HepG2 (cell line): ENCODE measurements at regions not wholly inside any gene's neighbourhood (a gene's known extent, or its start where the extent isn't known, plus 50 kb on each side); places are given as distances from the start of the nearest gene placed in this dataset.

Experiments used
- CTCF ChIP-seq: sonication (generic); formaldehyde crosslinking; IDR thresholded peaks from 2 replicates; pipeline ENCODE4 v1.5.0; 2020; ENCODE audit warnings: mild to moderate bottlenecking, missing genetic modification reagents, moderate library complexity
- EZH2 ChIP-seq: conservative IDR thresholded peaks from 2 replicates; pipeline ENCODE4 v1.6.1; 2012; ENCODE audit warnings: mild to moderate bottlenecking, low read depth, low read length, moderate library complexity
- FLYWCH1 ChIP-seq: sonication (generic); formaldehyde crosslinking; IDR thresholded peaks from 2 replicates; pipeline ENCODE4 v1.8.1; 2023; ENCODE audit warnings: mild to moderate bottlenecking, missing genetic modification reagents
- JUN ChIP-seq: sonication (generic); formaldehyde crosslinking; IDR thresholded peaks from 2 replicates; pipeline ENCODE4 v1.4.0; 2020; ENCODE audit warnings: mild to moderate bottlenecking, missing genetic modification reagents
- JUND ChIP-seq: sonication (generic); formaldehyde crosslinking; IDR thresholded peaks from 2 replicates; pipeline ENCODE4 v1.8.0; 2022; ENCODE audit warnings: mild to moderate bottlenecking, missing genetic modification reagents
- MEF2D ChIP-seq: sonication (generic); formaldehyde crosslinking; IDR thresholded peaks from 2 replicates; pipeline ENCODE4 v1.5.1; 2020; ENCODE audit warnings: mild to moderate bottlenecking, missing genetic modification reagents
- MTF1 ChIP-seq: sonication (generic); formaldehyde crosslinking; IDR thresholded peaks from 2 replicates; pipeline ENCODE4 v1.5.0; 2020; ENCODE audit warnings: missing genetic modification reagents
- NFIC ChIP-seq: IDR thresholded peaks from 2 replicates; pipeline ENCODE4 v1.6.1; 2012; ENCODE audit warnings: mild to moderate bottlenecking, low read length, inconsistent platforms
- PRDM10 ChIP-seq: sonication (generic); formaldehyde crosslinking; IDR thresholded peaks from 2 replicates; pipeline ENCODE4 v1.4.0; 2020; ENCODE audit warnings: low read depth, missing genetic modification reagents
- STAT6 ChIP-seq: sonication (generic); formaldehyde crosslinking; IDR thresholded peaks from 2 replicates; pipeline ENCODE4 v1.4.0; 2020; ENCODE audit warnings: missing genetic modification reagents, mild to moderate bottlenecking, borderline replicate concordance
- TF ChIP-seq, protein P1 (sequence below): sonication (generic); formaldehyde crosslinking; IDR thresholded peaks from 2 replicates; pipeline ENCODE4 v1.4.0; 2020; ENCODE audit warnings: missing genetic modification reagents
- TF ChIP-seq, protein P2 (sequence below): fragments of 450-650 bp; IDR thresholded peaks from 2 replicates; pipeline ENCODE4 v1.6.1; 2017
- TF ChIP-seq, protein P3 (sequence below): sonication (generic); formaldehyde crosslinking; IDR thresholded peaks from 2 replicates; pipeline ENCODE4 v1.9.0; 2021; ENCODE audit warnings: missing genetic modification reagents, borderline replicate concordance
- TF ChIP-seq, protein P4 (sequence below): sonication (generic); formaldehyde crosslinking; IDR thresholded peaks from 2 replicates; pipeline ENCODE4 v1.4.0; 2020; ENCODE audit warnings: missing genetic modification reagents

GRCh38 chr3:64885055-64885454, 197.3 kb upstream of the ADAMTS9 start:
- TF ChIP-seq PRDM10 (CRISPR knock-in tag) (no peak), STAT6 (CRISPR knock-in tag) (no peak), CTCF (CRISPR knock-in tag) (no peak), MEF2D (no peak), JUND (CRISPR knock-in tag) (no peak), FLYWCH1 (CRISPR knock-in tag) (no peak), MTF1 (CRISPR knock-in tag) (no peak), EZH2 (no peak), JUN (CRISPR knock-in tag) (no peak), NFIC (no peak)
- TF ChIP-seq, protein P1, sequence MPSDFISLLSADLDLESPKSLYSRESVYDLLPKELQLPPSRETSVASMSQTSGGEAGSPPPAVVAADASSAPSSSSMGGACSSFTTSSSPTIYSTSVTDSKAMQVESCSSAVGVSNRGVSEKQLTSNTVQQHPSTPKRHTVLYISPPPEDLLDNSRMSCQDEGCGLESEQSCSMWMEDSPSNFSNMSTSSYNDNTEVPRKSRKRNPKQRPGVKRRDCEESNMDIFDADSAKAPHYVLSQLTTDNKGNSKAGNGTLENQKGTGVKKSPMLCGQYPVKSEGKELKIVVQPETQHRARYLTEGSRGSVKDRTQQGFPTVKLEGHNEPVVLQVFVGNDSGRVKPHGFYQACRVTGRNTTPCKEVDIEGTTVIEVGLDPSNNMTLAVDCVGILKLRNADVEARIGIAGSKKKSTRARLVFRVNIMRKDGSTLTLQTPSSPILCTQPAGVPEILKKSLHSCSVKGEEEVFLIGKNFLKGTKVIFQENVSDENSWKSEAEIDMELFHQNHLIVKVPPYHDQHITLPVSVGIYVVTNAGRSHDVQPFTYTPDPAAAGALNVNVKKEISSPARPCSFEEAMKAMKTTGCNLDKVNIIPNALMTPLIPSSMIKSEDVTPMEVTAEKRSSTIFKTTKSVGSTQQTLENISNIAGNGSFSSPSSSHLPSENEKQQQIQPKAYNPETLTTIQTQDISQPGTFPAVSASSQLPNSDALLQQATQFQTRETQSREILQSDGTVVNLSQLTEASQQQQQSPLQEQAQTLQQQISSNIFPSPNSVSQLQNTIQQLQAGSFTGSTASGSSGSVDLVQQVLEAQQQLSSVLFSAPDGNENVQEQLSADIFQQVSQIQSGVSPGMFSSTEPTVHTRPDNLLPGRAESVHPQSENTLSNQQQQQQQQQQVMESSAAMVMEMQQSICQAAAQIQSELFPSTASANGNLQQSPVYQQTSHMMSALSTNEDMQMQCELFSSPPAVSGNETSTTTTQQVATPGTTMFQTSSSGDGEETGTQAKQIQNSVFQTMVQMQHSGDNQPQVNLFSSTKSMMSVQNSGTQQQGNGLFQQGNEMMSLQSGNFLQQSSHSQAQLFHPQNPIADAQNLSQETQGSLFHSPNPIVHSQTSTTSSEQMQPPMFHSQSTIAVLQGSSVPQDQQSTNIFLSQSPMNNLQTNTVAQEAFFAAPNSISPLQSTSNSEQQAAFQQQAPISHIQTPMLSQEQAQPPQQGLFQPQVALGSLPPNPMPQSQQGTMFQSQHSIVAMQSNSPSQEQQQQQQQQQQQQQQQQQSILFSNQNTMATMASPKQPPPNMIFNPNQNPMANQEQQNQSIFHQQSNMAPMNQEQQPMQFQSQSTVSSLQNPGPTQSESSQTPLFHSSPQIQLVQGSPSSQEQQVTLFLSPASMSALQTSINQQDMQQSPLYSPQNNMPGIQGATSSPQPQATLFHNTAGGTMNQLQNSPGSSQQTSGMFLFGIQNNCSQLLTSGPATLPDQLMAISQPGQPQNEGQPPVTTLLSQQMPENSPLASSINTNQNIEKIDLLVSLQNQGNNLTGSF (CRISPR knock-in tag), result no peak
- TF ChIP-seq, protein P2, sequence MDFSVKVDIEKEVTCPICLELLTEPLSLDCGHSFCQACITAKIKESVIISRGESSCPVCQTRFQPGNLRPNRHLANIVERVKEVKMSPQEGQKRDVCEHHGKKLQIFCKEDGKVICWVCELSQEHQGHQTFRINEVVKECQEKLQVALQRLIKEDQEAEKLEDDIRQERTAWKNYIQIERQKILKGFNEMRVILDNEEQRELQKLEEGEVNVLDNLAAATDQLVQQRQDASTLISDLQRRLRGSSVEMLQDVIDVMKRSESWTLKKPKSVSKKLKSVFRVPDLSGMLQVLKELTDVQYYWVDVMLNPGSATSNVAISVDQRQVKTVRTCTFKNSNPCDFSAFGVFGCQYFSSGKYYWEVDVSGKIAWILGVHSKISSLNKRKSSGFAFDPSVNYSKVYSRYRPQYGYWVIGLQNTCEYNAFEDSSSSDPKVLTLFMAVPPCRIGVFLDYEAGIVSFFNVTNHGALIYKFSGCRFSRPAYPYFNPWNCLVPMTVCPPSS, result no peak
- TF ChIP-seq, protein P3, sequence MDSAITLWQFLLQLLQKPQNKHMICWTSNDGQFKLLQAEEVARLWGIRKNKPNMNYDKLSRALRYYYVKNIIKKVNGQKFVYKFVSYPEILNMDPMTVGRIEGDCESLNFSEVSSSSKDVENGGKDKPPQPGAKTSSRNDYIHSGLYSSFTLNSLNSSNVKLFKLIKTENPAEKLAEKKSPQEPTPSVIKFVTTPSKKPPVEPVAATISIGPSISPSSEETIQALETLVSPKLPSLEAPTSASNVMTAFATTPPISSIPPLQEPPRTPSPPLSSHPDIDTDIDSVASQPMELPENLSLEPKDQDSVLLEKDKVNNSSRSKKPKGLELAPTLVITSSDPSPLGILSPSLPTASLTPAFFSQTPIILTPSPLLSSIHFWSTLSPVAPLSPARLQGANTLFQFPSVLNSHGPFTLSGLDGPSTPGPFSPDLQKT (CRISPR knock-in tag), result no peak
- TF ChIP-seq, protein P4, sequence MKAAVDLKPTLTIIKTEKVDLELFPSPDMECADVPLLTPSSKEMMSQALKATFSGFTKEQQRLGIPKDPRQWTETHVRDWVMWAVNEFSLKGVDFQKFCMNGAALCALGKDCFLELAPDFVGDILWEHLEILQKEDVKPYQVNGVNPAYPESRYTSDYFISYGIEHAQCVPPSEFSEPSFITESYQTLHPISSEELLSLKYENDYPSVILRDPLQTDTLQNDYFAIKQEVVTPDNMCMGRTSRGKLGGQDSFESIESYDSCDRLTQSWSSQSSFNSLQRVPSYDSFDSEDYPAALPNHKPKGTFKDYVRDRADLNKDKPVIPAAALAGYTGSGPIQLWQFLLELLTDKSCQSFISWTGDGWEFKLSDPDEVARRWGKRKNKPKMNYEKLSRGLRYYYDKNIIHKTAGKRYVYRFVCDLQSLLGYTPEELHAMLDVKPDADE, result no peak
